DOHH2 (cell line): ENCODE measurements at regions not wholly inside any gene's neighbourhood (a gene's known extent, or its start where the extent isn't known, plus 50 kb on each side); places are given as distances from the start of the nearest gene placed in this dataset.

Source experiments
- EZH2phosphoT487 ChIP-seq: fragments of 200-600 bp; sonication (generic); IDR thresholded peaks from 2 replicates; pipeline ENCODE4 v1.6.1; 2017; ENCODE audit warnings: borderline replicate concordance, mild to moderate bottlenecking, antibody characterized with exemption, low read length, moderate library complexity, mixed read lengths
- TF ChIP-seq, protein P1 (sequence below): fragments of 200-600 bp; sonication (generic); IDR thresholded peaks from one replicate; pipeline ENCODE4 v1.5.1; 2014; ENCODE audit warnings: antibody characterized with exemption, mild to moderate bottlenecking, low read depth, low read length; ENCODE audit not compliant: poor library complexity, severe bottlenecking

DNA sequence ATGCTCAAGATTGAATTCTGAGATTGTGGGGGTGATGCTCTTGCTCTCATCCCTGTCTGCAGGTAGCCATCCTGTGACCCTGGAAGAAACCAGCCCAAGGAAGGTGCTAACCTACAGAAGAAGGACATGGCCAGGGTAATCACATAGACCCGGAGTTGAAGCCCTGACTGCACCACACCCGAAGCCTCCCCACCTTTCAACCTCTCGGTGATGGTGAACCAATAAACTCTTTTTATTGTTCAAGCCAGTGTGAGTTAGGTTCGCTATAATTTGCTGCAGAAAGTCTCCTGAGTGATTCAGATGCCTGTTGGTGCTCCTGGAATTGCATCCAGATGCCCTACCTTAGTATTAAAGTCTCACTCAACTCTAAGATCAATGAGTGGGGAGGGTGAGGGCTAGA lies 163.6 kb downstream of the PLPP3 start:
- TF ChIP-seq, protein P1, sequence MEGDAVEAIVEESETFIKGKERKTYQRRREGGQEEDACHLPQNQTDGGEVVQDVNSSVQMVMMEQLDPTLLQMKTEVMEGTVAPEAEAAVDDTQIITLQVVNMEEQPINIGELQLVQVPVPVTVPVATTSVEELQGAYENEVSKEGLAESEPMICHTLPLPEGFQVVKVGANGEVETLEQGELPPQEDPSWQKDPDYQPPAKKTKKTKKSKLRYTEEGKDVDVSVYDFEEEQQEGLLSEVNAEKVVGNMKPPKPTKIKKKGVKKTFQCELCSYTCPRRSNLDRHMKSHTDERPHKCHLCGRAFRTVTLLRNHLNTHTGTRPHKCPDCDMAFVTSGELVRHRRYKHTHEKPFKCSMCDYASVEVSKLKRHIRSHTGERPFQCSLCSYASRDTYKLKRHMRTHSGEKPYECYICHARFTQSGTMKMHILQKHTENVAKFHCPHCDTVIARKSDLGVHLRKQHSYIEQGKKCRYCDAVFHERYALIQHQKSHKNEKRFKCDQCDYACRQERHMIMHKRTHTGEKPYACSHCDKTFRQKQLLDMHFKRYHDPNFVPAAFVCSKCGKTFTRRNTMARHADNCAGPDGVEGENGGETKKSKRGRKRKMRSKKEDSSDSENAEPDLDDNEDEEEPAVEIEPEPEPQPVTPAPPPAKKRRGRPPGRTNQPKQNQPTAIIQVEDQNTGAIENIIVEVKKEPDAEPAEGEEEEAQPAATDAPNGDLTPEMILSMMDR = no peak
- TF ChIP-seq EZH2phosphoT487 = no peak
